Stomach (tissue), 4 donors: ENCODE measurements at regions not wholly inside any gene's neighbourhood (a gene's known extent, or its start where the extent isn't known, plus 50 kb on each side); places are given as distances from the start of the nearest gene placed in this dataset.

Experiments
- EP300 ChIP-seq: sonication (generic); formaldehyde crosslinking; IDR thresholded peaks from one replicate; pipeline ENCODE4 v1.6.1; 2017; ENCODE audit warnings: antibody characterized with exemption
- POLR2A ChIP-seq, 4 donors: fragments of 450-650 bp; IDR thresholded peaks; one replicate each; pipeline ENCODE4 v1.6.1; 2016; ENCODE audit warnings: antibody characterized with exemption in 4 of 4, control low read depth in 2 of 4, mild to moderate bottlenecking in 1 of 4, moderate library complexity in 1 of 4
- TF ChIP-seq, protein P1 (sequence below), 7 experiments: fragments of 450-650 bp in 4 of 7; fragments of 200-600 bp in 3 of 7; sonication (generic) in 3 of 7; IDR thresholded peaks; one replicate each; pipeline ENCODE4 v1.5.1; 2016 to 2019; ENCODE audit warnings: antibody characterized with exemption in 7 of 7, control low read depth in 2 of 7, mild to moderate bottlenecking in 1 of 7

DNA sequence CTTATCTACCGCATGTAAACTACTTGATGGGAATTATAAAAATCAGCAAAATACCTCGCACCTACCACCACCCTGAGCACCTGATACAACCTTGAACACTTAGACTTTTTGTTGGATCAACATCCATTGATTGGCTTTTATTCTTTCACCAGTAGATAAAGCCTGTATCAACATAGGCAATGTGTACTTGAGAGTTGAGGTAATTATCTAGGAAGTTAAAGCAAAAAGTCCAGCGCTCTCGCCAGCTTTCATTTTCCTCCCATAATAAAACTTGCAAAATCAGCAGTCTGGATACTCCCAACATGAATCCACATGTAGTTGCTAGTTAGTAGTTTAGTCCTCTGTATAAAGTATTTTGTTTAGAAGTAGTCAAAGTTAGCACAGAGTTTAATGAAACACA is 132.0 kb upstream of the PRDM1 start:
- no peak for TF ChIP-seq POLR2A (IDR thresholded peaks at IDR 0.05)
- TF ChIP-seq, protein P1, sequence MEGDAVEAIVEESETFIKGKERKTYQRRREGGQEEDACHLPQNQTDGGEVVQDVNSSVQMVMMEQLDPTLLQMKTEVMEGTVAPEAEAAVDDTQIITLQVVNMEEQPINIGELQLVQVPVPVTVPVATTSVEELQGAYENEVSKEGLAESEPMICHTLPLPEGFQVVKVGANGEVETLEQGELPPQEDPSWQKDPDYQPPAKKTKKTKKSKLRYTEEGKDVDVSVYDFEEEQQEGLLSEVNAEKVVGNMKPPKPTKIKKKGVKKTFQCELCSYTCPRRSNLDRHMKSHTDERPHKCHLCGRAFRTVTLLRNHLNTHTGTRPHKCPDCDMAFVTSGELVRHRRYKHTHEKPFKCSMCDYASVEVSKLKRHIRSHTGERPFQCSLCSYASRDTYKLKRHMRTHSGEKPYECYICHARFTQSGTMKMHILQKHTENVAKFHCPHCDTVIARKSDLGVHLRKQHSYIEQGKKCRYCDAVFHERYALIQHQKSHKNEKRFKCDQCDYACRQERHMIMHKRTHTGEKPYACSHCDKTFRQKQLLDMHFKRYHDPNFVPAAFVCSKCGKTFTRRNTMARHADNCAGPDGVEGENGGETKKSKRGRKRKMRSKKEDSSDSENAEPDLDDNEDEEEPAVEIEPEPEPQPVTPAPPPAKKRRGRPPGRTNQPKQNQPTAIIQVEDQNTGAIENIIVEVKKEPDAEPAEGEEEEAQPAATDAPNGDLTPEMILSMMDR (IDR thresholded peaks at IDR 0.05): no peak
- no peak for TF ChIP-seq EP300
